HCT116 (cell line): ENCODE measurements at regions not wholly inside any gene's neighbourhood (a gene's known extent, or its start where the extent isn't known, plus 50 kb on each side); places are given as distances from the start of the nearest gene placed in this dataset.

Experiments used
- ATAC-seq: fragments of 200-7000 bp; cut with Tn5 transposase; 2 replicates; pipeline ENCODE4 v1.9.1; 2020; ENCODE audit warnings: mild to moderate bottlenecking, moderate library complexity
- BruUV-seq: library from RNA; stranded (reverse); fragments of 400-500 nt; replicated peaks from 2 replicates; lab custom pipeline; 2021; lab: Mats Ljungman, UMichigan
- CTCF ChIA-PET: fragments of 300-600 bp; sonication (Branson Sonifier 250); formaldehyde crosslinking; loops from one replicate; lab custom pipeline; 2021; ENCODE audit warnings: antibody characterized with exemption; lab: Charles Lee
- POLR2A ChIA-PET: fragments of 300-600, 350-600 bp; sonication (Branson Sonifier 250); formaldehyde crosslinking; loops from one replicate; lab custom pipeline; 2021; ENCODE audit warnings: antibody characterized with exemption; lab: Charles Lee
- RAD21 ChIA-PET, 2 experiments: fragments of 300-600 bp; sonication (Branson Sonifier 250); formaldehyde crosslinking; loops; one replicate each; lab custom pipeline; 2023; ENCODE audit warnings: low total read pairs in 2 of 2; ENCODE audit not compliant: uncharacterized antibody in 2 of 2, unreplicated experiment in 2 of 2, low non-redundant PET in 1 of 2; lab: Charles Lee
- DNase-seq: peaks from one replicate; pipeline ENCODE4 v3.0.0-alpha.2; 2010; ENCODE audit warnings: low read depth, low spot score
- H2AFZ ChIP-seq: fragments of 200-600 bp; shearing (Covaris generic), sonication (generic); 2 replicates; pipeline ENCODE4 v1.6.1; 2017; ENCODE audit warnings: low read depth, mixed run types, mixed read lengths, antibody characterized with exemption, low read length; ENCODE audit not compliant: poor library complexity, severe bottlenecking
- H3K27ac ChIP-seq: 2 replicates; pipeline ENCODE4 v1.5.1; 2012; ENCODE audit warnings: low read depth, low read length
- H3K27me3 ChIP-seq: fragments of 200-600 bp; sonication (generic); 2 replicates; pipeline ENCODE4 v1.6.1; 2016; ENCODE audit warnings: mixed run types, low read length, mixed read lengths; ENCODE audit not compliant: insufficient read depth
- H3K36me3 ChIP-seq, 2 experiments: fragments of 200-500 bp in 1 of 2; fragments of 200-600 bp in 1 of 2; sonication (Bioruptor generic) in 1 of 2; sonication (generic) in 1 of 2; 2 replicates each; pipeline versions ENCODE4 v1.5.1 to v1.6.1; 2014 to 2016; ENCODE audit warnings: low read length in 2 of 2, inconsistent platforms in 1 of 2, mixed read lengths in 1 of 2, mixed run types in 1 of 2; ENCODE audit not compliant: insufficient read depth in 2 of 2, control insufficient read depth in 1 of 2
- H3K4me1 ChIP-seq, 2 experiments: fragments of 200-600 bp in 1 of 2; sonication (generic) in 1 of 2; 2 replicates each; pipeline versions ENCODE4 v1.5.1 to v1.6.1; 2012 to 2017; ENCODE audit warnings: low read length in 2 of 2, inconsistent platforms in 1 of 2, mild to moderate bottlenecking in 1 of 2, mixed read lengths in 1 of 2, mixed run types in 1 of 2, moderate library complexity in 1 of 2; ENCODE audit not compliant: insufficient read depth in 2 of 2, control insufficient read depth in 1 of 2
- H3K4me2 ChIP-seq: fragments of 200-600 bp; sonication (generic); 2 replicates; pipeline ENCODE4 v1.6.1; 2017; ENCODE audit warnings: mixed run types, low read length, mixed read lengths
- H3K4me3 ChIP-seq, 2 experiments: fragments of 200-600 bp in 1 of 2; sonication (generic) in 1 of 2; replicated peaks in 1 of 2; 2 replicates each; pipeline ENCODE4 v1.5.1; 2011 to 2016; ENCODE audit warnings: low read length in 2 of 2, control low read depth in 1 of 2, low read depth in 1 of 2, mild to moderate bottlenecking in 1 of 2, mixed read lengths in 1 of 2, mixed run types in 1 of 2
- H3K79me2 ChIP-seq: fragments of 200-600 bp; sonication (generic); 2 replicates; pipeline ENCODE4 v1.6.1; 2017; ENCODE audit warnings: mild to moderate bottlenecking, mixed run types, low read length, moderate library complexity, mixed read lengths; ENCODE audit not compliant: insufficient read depth
- H3K9ac ChIP-seq: fragments of 200-600 bp; sonication (generic); 2 replicates; pipeline ENCODE4 v1.6.1; 2016; ENCODE audit warnings: low read length, mixed read lengths
- H3K9me2 ChIP-seq: fragments of 200-600 bp; sonication (generic), shearing (Covaris generic); 2 replicates; pipeline ENCODE4 v1.6.1; 2017; ENCODE audit warnings: mixed run types, mild to moderate bottlenecking, moderate library complexity; ENCODE audit not compliant: insufficient read depth
- H3K9me3 ChIP-seq, 2 experiments: fragments of 200-500 bp in 1 of 2; fragments of 200-600 bp in 1 of 2; sonication (Bioruptor generic) in 1 of 2; sonication (generic) in 1 of 2; 2 replicates each; pipeline ENCODE4 v1.6.1; 2014 to 2017; ENCODE audit warnings: low read length in 2 of 2, mixed read lengths in 2 of 2, inconsistent platforms in 1 of 2, low read depth in 1 of 2, mild to moderate bottlenecking in 1 of 2, mixed run types in 1 of 2, moderate library complexity in 1 of 2; ENCODE audit not compliant: control insufficient read depth in 1 of 2, insufficient read depth in 1 of 2
- H4K20me1 ChIP-seq: fragments of 200-600 bp; sonication (generic), shearing (Covaris generic); 2 replicates; pipeline ENCODE4 v1.6.1; 2017; ENCODE audit warnings: mixed run types, mild to moderate bottlenecking, moderate library complexity; ENCODE audit not compliant: insufficient read depth
- CBX3 ChIP-seq: IDR thresholded peaks from 2 replicates; pipeline ENCODE4 v1.6.1; 2012; ENCODE audit warnings: low read depth
- CEBPB ChIP-seq: IDR thresholded peaks from 2 replicates; pipeline ENCODE4 v1.6.1; 2012; ENCODE audit warnings: low read depth
- EGR1 ChIP-seq: IDR thresholded peaks from 2 replicates; pipeline ENCODE4 v1.6.1; 2012; ENCODE audit warnings: low read depth
- EZH2 ChIP-seq: fragments of 200-600 bp; sonication (generic); IDR thresholded peaks from 2 replicates; pipeline ENCODE4 v1.6.1; 2017; ENCODE audit warnings: antibody characterized with exemption, mixed run types
- EZH2phosphoT487 ChIP-seq: fragments of 200-600 bp; IDR thresholded peaks from 2 replicates; pipeline ENCODE4 v1.6.1; 2018; ENCODE audit warnings: antibody characterized with exemption, borderline replicate concordance
- FOSL1 ChIP-seq: IDR thresholded peaks from 2 replicates; pipeline ENCODE4 v1.6.1; 2012; ENCODE audit warnings: low read depth
- JUND ChIP-seq: IDR thresholded peaks from 2 replicates; pipeline ENCODE4 v1.6.1; 2012
- POLR2A ChIP-seq: IDR thresholded peaks from 2 replicates; pipeline ENCODE4 v1.7.0; 2011; ENCODE audit warnings: borderline replicate concordance; ENCODE audit not compliant: insufficient read depth, insufficient read length; ENCODE audit errors: extremely low read depth
- RAD21 ChIP-seq: IDR thresholded peaks from 2 replicates; pipeline ENCODE4 v1.6.1; 2012; ENCODE audit warnings: low read depth, mild to moderate bottlenecking
- SIN3A ChIP-seq: IDR thresholded peaks from 2 replicates; pipeline ENCODE4 v1.6.1; 2012; ENCODE audit warnings: low read depth
- SP1 ChIP-seq: IDR thresholded peaks from 2 replicates; pipeline ENCODE4 v1.6.1; 2012; ENCODE audit warnings: low read depth
- TCF7L2 ChIP-seq: IDR thresholded peaks from 2 replicates; pipeline ENCODE4 v1.7.0; 2011; ENCODE audit warnings: borderline replicate concordance, inconsistent platforms; ENCODE audit not compliant: insufficient read depth, insufficient read length; ENCODE audit errors: extremely low read depth
- YY1 ChIP-seq: IDR thresholded peaks from 2 replicates; pipeline ENCODE4 v1.6.1; 2011; ENCODE audit warnings: low read length, low read depth, moderate library complexity, mild to moderate bottlenecking; ENCODE audit not compliant: insufficient replicate concordance; ENCODE audit errors: extremely low read depth
- ZBTB33 ChIP-seq: IDR thresholded peaks from 2 replicates; pipeline ENCODE4 v1.6.1; 2011; ENCODE audit warnings: mild to moderate bottlenecking, low read length, moderate library complexity; ENCODE audit not compliant: insufficient replicate concordance; ENCODE audit errors: extremely low read depth
- intact Hi-C: fragments of 100-400 bp; cut with micrococcal nuclease; formaldehyde crosslinking; loops from 2 replicates; pipeline ENCODE4 v1.10.0; 2022
- TF ChIP-seq, protein P1 (sequence below), 3 experiments: fragments of 200-600 bp in 1 of 3; sonication (generic) in 1 of 3; IDR thresholded peaks in 2 of 3; conservative IDR thresholded peaks in 1 of 3; 2 replicates each; pipeline ENCODE4 v1.5.1; 2012 to 2017; ENCODE audit warnings: low read depth in 2 of 3, low read length in 2 of 3, antibody characterized with exemption in 1 of 3, borderline replicate concordance in 1 of 3, control low read depth in 1 of 3, mild to moderate bottlenecking in 1 of 3, mixed read lengths in 1 of 3, mixed run types in 1 of 3, moderate library complexity in 1 of 3; ENCODE audit not compliant: insufficient read depth in 1 of 3
- TF ChIP-seq, protein P2 (sequence below): IDR thresholded peaks from 2 replicates; pipeline ENCODE4 v1.6.1; 2012

- Histone ChIP-seq H3K36me3 (no peaks in the 10 kb centered on the region), H3K4me2 (no peak overlapping the region), H3K9me3 (peaks cover 0 to 6% of the 10 kb centered on the region in 2 experiments; a peak in 1 of 4 replicates), H3K9me2 (no peaks in the 10 kb centered on the region), H3K79me2 (no peaks in the 10 kb centered on the region), H4K20me1 (no peaks in the 10 kb centered on the region), H3K27me3 (no peaks in the 10 kb centered on the region), H3K9ac (no peak overlapping the region), H3K4me1 (no peaks in the 10 kb centered on the region), H2AFZ (no peak overlapping the region), H3K4me3 (no peak overlapping the region), H3K27ac (no peak overlapping the region)
- no peak for ATAC-seq
- ChIA-PET POLR2A (no interaction called here), RAD21 (no interaction called here), CTCF (no interaction called here)
- intact Hi-C loops: no loop called here
- TF ChIP-seq TCF7L2: no peak
- 0 out of 2 replicates have a peak, but pooled peaks have one; percentile 14 for TF ChIP-seq CBX3
- no peak for TF ChIP-seq EZH2phosphoT487
- TF ChIP-seq RAD21: no peak
- TF ChIP-seq EGR1: no peak
- no peak for DNase-seq
- BruUV-seq: no TSS peak
Measured at GRCh38 chr7:79732535-79732934, 279.1 kb upstream of the MAGI2 start.

GRCh38 chr7:79730971-79731370, 277.5 kb upstream of the MAGI2 start:
- ATAC-seq (no peak), DNase-seq (no peak)
- ChIA-PET RAD21 (no interaction called here), POLR2A (no interaction called here), CTCF (no interaction called here)
- H3K27me3 ChIP-seq: no peaks in the 10 kb centered on the region
- no peak overlapping the region for H2AFZ ChIP-seq
- no peaks in the 10 kb centered on the region for H3K4me1 ChIP-seq
- intact Hi-C loops: no loop called here
- TF ChIP-seq FOSL1: no peak
- TF ChIP-seq, protein P1, sequence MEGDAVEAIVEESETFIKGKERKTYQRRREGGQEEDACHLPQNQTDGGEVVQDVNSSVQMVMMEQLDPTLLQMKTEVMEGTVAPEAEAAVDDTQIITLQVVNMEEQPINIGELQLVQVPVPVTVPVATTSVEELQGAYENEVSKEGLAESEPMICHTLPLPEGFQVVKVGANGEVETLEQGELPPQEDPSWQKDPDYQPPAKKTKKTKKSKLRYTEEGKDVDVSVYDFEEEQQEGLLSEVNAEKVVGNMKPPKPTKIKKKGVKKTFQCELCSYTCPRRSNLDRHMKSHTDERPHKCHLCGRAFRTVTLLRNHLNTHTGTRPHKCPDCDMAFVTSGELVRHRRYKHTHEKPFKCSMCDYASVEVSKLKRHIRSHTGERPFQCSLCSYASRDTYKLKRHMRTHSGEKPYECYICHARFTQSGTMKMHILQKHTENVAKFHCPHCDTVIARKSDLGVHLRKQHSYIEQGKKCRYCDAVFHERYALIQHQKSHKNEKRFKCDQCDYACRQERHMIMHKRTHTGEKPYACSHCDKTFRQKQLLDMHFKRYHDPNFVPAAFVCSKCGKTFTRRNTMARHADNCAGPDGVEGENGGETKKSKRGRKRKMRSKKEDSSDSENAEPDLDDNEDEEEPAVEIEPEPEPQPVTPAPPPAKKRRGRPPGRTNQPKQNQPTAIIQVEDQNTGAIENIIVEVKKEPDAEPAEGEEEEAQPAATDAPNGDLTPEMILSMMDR (IDR thresholded peaks at IDR 0.05 in 2 of 3, conservative IDR thresholded peaks at IDR 0.05 in 1 of 3; ENCODE audit: borderline replicate concordance in 1 of 3, insufficient read depth in 1 of 3, low read depth in 2 of 3, low read length in 2 of 3): no peak
- TF ChIP-seq, protein P2, sequence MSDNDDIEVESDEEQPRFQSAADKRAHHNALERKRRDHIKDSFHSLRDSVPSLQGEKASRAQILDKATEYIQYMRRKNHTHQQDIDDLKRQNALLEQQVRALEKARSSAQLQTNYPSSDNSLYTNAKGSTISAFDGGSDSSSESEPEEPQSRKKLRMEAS: no peak
- no peak for TF ChIP-seq POLR2A
- TF ChIP-seq EZH2: no peak
- TF ChIP-seq ZBTB33: no peak
- no peak for TF ChIP-seq RAD21
- TF ChIP-seq SIN3A: no peak
- no peak for TF ChIP-seq JUND
- TF ChIP-seq SP1: no peak
- no peak for TF ChIP-seq CBX3
- no peak for TF ChIP-seq YY1
- TF ChIP-seq CEBPB: no peak
- H3K27ac ChIP-seq: no peak overlapping the region
- H3K4me3 ChIP-seq: no peak overlapping the region
- H3K36me3 ChIP-seq: no peaks in the 10 kb centered on the region
- peaks cover 0 to 6% of the 10 kb centered on the region in 2 experiments; a peak in 1 of 4 replicates for H3K9me3 ChIP-seq
- no peaks in the 10 kb centered on the region for H3K79me2 ChIP-seq
- no peak overlapping the region for H3K9ac ChIP-seq
- no peaks in the 10 kb centered on the region for H4K20me1 ChIP-seq
- H3K4me2 ChIP-seq: no peak overlapping the region
- H3K9me2 ChIP-seq: no peaks in the 10 kb centered on the region
- no TSS peak for BruUV-seq
